COLO829 (cell line): ENCODE measurements at regions not wholly inside any gene's neighbourhood (a gene's known extent, or its start where the extent isn't known, plus 50 kb on each side); places are given as distances from the start of the nearest gene placed in this dataset.

Source experiments
- DNase-seq: peaks from one replicate; pipeline ENCODE4 v3.0.0; 2012; ENCODE audit warnings: low spot score

DNA sequence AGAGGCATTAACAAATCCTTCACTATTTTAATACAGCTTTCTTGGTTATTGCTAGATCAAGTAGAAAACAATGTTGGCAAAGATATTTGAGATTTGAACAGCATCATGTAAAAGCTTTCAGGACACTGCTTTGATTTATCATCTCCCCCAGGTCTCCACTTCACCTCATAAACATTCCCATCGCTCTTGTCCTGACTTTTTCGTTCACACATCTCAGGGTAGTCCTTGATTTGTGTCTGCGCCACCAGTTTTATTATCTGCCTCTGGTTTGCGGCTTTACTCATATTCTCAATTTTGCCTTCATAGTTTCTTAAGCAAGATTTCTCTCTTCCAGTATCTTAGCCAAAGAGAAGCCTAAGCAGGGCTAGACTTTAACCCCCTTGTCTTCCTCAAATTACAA is 63.5 kb upstream of the ROR1 start:
- no peak for DNase-seq

DNA sequence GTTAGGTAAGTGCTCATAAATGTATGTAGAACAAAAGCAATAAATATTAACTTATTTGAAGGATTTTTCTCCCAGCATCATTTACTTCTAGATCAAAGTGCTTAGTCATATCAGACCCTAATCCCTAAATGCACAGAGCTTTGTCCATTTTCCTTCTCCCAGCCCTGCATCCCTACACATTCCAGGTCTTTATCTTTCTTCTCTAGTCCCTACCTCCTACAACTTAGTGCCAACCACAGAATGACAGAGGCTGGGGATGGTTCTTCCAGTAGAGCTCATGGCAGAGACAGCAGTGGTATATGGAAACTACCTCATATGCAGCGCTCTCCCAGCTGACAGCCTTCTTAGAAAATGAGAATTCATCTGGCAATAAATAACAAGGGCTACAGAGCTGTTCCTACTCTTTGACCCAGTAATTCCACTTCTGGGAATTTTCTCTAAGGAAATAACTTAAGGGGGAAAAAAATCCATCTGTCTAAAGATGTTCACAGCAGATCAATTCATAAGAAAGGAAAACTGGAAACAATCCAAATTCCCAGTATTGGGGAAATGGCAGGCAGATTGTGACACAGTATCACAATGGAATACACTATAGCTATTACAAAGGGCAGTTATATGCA is 62.9 kb upstream of the ROR1 start:
- no peak for DNase-seq

DNA sequence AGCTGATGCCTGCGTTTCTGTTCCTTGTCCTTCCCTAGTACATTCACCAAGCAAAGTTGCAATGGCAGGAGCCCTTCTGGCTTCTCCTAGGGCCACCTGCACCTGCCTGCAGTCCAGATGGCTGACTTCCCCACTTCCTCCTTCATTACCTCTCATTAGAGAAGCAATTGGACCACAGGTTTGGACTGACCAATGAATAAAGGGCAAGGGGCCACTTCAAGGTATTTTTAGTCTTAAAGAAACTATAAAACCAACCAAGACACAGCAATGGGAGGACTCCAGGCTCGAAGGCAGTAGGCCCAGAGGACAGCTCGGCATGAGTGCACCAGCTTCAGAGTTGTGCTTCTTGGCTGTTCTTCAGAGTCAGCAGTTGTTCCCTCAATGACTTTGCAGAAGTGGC is 60.8 kb upstream of the ROR1 start:
- no peak for DNase-seq

DNA sequence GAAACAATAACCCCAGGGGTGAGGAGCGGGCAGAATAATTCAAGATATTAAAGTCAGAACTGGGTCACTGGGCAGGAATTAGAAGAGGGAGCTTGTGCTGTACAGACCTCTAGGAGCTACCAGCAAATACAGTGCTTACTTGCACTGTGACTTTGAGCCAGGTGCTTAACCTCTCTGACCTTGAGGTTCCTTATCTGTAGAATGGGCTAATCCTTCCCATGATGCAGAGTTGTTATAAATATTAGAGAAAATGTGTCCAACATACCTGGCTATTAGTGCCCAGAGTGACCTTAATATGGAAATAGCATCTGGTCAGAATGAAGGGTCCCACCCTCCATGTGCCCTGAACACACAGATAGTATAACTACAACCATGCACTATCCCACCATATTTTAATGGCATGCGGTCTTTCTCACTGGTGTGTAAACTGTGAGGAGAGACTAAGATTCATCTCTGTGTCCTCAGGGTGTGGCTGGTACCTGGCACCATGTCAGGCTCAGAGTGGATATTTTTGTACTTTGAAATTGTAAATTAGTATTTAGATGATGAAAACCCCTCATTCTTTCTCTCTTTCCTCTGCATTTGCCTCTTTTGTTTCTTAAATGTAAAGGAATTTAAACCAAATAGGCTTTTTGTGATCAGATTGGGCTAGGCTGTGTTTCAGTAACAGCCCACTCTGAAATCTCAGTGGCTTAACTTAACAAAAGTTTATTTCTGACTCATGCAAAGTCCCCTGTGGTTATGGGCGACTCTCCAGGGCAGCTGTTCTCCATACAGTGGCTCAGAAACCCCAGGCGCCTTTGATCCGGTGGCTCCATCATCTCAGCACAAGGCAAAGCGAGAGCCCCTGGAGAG is 60.0 kb upstream of the ROR1 start:
- peak; percentile 24 for DNase-seq

DNA sequence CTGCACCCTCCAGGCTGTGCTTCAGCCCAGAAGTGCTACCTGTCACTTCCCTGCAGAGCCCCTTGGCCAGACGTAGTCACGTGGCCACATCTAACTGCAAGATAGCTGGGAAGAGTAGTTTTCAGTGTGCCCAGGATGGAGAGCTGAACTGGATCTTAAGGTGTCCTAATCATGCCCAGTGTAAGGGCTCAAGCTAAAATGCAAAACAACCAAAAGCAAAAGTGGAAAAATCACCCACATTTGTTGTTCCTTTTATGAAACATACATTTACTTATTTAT is 59.4 kb upstream of the ROR1 start:
- no peak for DNase-seq

DNA sequence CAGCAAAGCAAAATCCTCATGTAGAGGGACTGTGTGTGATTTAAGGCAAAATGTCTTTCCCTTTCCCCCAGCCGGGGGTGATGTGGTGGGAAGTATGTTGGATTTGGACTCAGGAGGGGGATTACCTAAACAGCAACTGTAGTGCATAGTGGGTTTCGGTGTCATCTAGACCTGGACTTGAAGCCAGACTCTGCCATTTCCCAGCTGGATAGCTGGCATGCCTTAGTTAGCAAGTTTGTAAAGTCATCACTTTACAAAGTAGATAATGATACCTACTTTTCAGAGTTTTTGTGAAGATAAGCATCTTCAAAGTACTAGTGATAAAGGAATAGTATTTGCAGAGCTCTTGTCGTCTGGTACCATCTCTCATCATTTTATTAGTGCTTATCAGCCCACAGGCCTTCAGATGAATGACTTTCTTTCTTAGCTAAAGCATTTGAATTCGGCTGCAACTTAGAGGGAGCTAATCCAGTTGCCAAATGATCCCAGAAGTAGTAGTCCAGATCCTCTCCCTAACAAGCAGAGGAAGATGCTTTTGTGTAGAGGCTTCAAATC is 56.2 kb upstream of the ROR1 start:
- DNase-seq: no peak

DNA sequence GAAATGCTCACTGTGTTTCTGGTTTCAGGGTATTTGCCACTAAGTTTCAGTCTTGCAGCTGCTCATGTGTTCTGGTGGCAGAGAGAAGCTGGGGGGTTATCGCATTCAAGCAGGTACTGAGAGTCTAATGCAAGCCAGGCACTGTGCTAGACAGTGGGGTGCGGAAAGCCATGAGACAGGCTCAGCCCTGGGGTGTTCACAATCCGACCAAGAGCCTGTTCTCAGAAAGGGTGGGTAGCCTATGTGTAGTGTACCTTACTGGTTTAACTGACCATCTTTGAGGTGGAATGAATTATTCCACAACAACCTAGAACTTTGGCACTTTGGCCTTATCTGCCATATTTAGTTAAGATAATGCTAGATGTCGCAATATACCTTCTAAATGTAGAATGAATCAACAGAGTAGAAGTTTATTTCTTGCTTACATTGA is 55.3 kb upstream of the ROR1 start:
- no peak for DNase-seq

DNA sequence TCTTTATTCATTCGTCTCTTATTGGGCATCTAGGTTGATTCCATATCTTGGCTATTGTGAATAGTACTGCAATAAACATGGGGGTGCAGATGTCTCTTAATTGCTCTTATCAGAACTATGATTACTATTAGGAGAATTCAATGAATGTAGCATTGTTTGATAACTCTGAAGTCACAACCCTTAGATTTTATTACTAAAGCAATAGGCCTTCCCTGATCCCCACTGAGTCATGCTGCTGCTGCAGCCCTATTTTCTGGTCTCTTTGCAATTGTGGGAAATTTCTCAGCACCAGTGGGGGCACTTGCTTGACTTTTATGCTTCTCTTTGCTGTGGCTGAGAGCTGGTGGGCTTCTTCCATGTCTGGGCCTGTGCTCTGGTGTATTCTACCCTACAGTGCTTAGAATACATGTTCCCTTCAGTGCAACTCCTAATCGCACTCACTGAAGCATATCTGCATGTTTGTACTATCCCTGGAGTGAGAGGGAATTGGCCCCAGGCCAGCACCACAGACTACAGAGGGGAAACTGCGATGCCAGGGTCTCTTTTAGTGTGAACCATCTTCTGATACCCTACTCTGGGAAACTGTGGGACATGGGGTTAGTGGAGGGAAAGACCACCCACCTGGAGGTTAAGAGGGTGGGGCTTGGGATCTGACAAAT is 52.2 kb upstream of the ROR1 start:
- DNase-seq: no peak

DNA sequence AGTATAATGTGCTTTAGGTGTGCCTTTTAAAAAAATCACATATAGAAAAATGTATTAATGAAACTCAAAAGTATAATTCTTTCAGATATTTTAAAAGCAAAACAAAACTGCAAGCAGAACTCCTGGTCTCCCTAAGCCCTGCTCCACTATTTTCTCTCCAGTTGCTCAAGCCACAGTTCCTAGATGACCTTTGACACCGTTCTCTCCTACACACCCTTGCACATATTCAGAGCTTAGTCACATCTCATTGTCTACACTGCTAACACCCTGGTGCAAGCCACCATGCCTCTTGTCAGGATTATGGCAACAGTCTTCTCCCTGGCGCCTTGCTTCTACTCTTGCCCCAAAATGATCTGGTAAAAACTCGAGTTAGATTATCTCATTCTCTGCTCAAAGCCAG is 50.2 kb upstream of the ROR1 start:
- DNase-seq: no peak
